Activated naive CD4-positive, alpha-beta T cell treated with anti-CD3 and anti-CD28 coated beads for 36 hours (primary cell): ENCODE measurements at regions not wholly inside any gene's neighbourhood (a gene's known extent, or its start where the extent isn't known, plus 50 kb on each side); places are given as distances from the start of the nearest gene placed in this dataset.

ENCODE experiments used
- CTCF ChIA-PET: fragments of 350-600 bp; sonication (Branson Sonifier 250); formaldehyde crosslinking; loops from one replicate; lab custom pipeline; 2021; ENCODE audit warnings: antibody characterized with exemption; lab: Charles Lee
- DNase-seq: peaks from one replicate; pipeline ENCODE4 v3.0.0-alpha.2; 2020
- H3K27ac Mint-ChIP-seq: one replicate; pipeline ENCODE4 v1.8.0; 2021; ENCODE audit warnings: mild to moderate bottlenecking, mixed read lengths
- H3K27me3 Mint-ChIP-seq: one replicate; pipeline ENCODE4 v1.8.0; 2021; ENCODE audit warnings: low read depth, mixed read lengths
- H3K36me3 Mint-ChIP-seq: one replicate; pipeline ENCODE4 v1.8.0; 2021; ENCODE audit warnings: low read depth, mixed read lengths
- H3K4me1 Mint-ChIP-seq: one replicate; pipeline ENCODE4 v1.8.0; 2021; ENCODE audit warnings: low read depth, mixed read lengths
- H3K4me3 Mint-ChIP-seq: one replicate; pipeline ENCODE4 v1.8.0; 2021; ENCODE audit warnings: mild to moderate bottlenecking, moderate library complexity, mixed read lengths
- H3K9me3 Mint-ChIP-seq: one replicate; pipeline ENCODE4 v1.8.0; 2021; ENCODE audit warnings: mixed read lengths
- intact Hi-C: fragments of 100-400 bp; cut with micrococcal nuclease; formaldehyde crosslinking; loops from one replicate; pipeline ENCODE4 v1.15.1; 2023

GRCh38 chr3:24663406-24663805 is 168.8 kb upstream of the THRB start:
- H3K9me3 Mint-ChIP-seq = no peaks in the 10 kb centered on the region
- CTCF ChIA-PET = interaction anchor here (0.6 kb wide), 1 partner anchor 65 kb away, joined by 4 read pairs; no protein-coding TSS in a partner anchor
- H3K4me3 Mint-ChIP-seq = no peak overlapping the region
- H3K4me1 Mint-ChIP-seq = no peaks in the 10 kb centered on the region
- H3K27me3 Mint-ChIP-seq = no peaks in the 10 kb centered on the region
- H3K27ac Mint-ChIP-seq = no peak overlapping the region
- DNase-seq = no peak
- intact Hi-C loops = no loop called here
- no peaks in the 10 kb centered on the region for H3K36me3 Mint-ChIP-seq

- DNase-seq = no peak
- intact Hi-C loops = no loop called here
- no peak overlapping the region for H3K27ac Mint-ChIP-seq
- H3K9me3 Mint-ChIP-seq = no peaks in the 10 kb centered on the region
- CTCF ChIA-PET = no interaction called here
- no peaks in the 10 kb centered on the region for H3K36me3 Mint-ChIP-seq
- no peak overlapping the region for H3K4me3 Mint-ChIP-seq
- H3K27me3 Mint-ChIP-seq = no peaks in the 10 kb centered on the region
- no peaks in the 10 kb centered on the region for H3K4me1 Mint-ChIP-seq
These were observed 173.4 kb upstream of the THRB start for GRCh38 chr3:24668039-24668438.

GRCh38 chr3:24670871-24671270 is 176.2 kb upstream of the THRB start:
- intact Hi-C loops = no loop called here

GRCh38 chr3:24673596-24673995 is 178.9 kb upstream of the THRB start:
- H3K4me3 Mint-ChIP-seq = no peak overlapping the region
- DNase-seq = no peak
- intact Hi-C loops = no loop called here
- CTCF ChIA-PET = interaction anchor here (1.3 kb wide), 1 partner anchor 10 kb away, joined by 5 read pairs; no protein-coding TSS in a partner anchor
- peaks cover 10% of the 10 kb centered on the region for H3K27me3 Mint-ChIP-seq
- H3K36me3 Mint-ChIP-seq = no peaks in the 10 kb centered on the region
- H3K4me1 Mint-ChIP-seq = peaks cover 5% of the 10 kb centered on the region
- no peaks in the 10 kb centered on the region for H3K9me3 Mint-ChIP-seq
- H3K27ac Mint-ChIP-seq = no peak overlapping the region

More at GRCh38 chr3:24670871-24671270, 176.2 kb upstream of the THRB start:
- no peaks in the 10 kb centered on the region for H3K9me3 Mint-ChIP-seq
- no peaks in the 10 kb centered on the region for H3K36me3 Mint-ChIP-seq
- no peak overlapping the region for H3K4me3 Mint-ChIP-seq
- peaks cover 2% of the 10 kb centered on the region for H3K27me3 Mint-ChIP-seq
- H3K4me1 Mint-ChIP-seq = no peaks in the 10 kb centered on the region
- CTCF ChIA-PET = interaction anchor here (1.0 kb wide), 1 partner anchor 10 kb away, joined by 4 read pairs; no protein-coding TSS in a partner anchor
- DNase-seq = no peak
- no peak overlapping the region for H3K27ac Mint-ChIP-seq

GRCh38 chr3:24674261-24674660 is 179.6 kb upstream of the THRB start:
- no peak for DNase-seq
- Mint-ChIP-seq H3K27ac (no peak overlapping the region), H3K4me1 (peaks cover 6% of the 10 kb centered on the region), H3K9me3 (no peaks in the 10 kb centered on the region), H3K36me3 (no peaks in the 10 kb centered on the region), H3K27me3 (peaks cover 13% of the 10 kb centered on the region), H3K4me3 (no peak overlapping the region)
- intact Hi-C loops = no loop called here
- CTCF ChIA-PET = interaction anchor here (1.3 kb wide), 1 partner anchor 9 kb away, joined by 5 read pairs; no protein-coding TSS in a partner anchor

GRCh38 chr3:24678021-24678420 is 183.4 kb upstream of the THRB start:
- intact Hi-C loops = no loop called here
- Mint-ChIP-seq H3K36me3 (no peaks in the 10 kb centered on the region), H3K9me3 (no peaks in the 10 kb centered on the region), H3K27me3 (peaks cover 30% of the 10 kb centered on the region), H3K4me1 (peaks cover 6% of the 10 kb centered on the region), H3K27ac (no peak overlapping the region), H3K4me3 (no peak overlapping the region)
- no peak for DNase-seq
- CTCF ChIA-PET = no interaction called here

GRCh38 chr3:24678421-24678865 is 183.8 kb upstream of the THRB start:
- no peaks in the 10 kb centered on the region for H3K36me3 Mint-ChIP-seq
- no peak overlapping the region for H3K27ac Mint-ChIP-seq
- CTCF ChIA-PET = no interaction called here
- peaks cover 32% of the 10 kb centered on the region for H3K27me3 Mint-ChIP-seq
- peak; percentile 28 for DNase-seq
- H3K4me3 Mint-ChIP-seq = no peak overlapping the region
- peaks cover 6% of the 10 kb centered on the region for H3K4me1 Mint-ChIP-seq
- no peaks in the 10 kb centered on the region for H3K9me3 Mint-ChIP-seq
- intact Hi-C loops = no loop called here

- intact Hi-C loops = no loop called here
- CTCF ChIA-PET = interaction anchor here (0.8 to 1.2 kb wide), 4 partner anchors 9 to 680 kb away, joined by 3 to 7 read pairs (median 3); no protein-coding TSS in a partner anchor
- no peaks in the 10 kb centered on the region for H3K9me3 Mint-ChIP-seq
- H3K4me3 Mint-ChIP-seq = no peak overlapping the region
- H3K27ac Mint-ChIP-seq = no peak overlapping the region
- no peak for DNase-seq
- peaks cover 35% of the 10 kb centered on the region for H3K27me3 Mint-ChIP-seq
- H3K36me3 Mint-ChIP-seq = no peaks in the 10 kb centered on the region
- peaks cover 6% of the 10 kb centered on the region for H3K4me1 Mint-ChIP-seq
These were observed 184.8 kb upstream of the THRB start for GRCh38 chr3:24679429-24679828.

- H3K9me3 Mint-ChIP-seq = no peaks in the 10 kb centered on the region
- peak; percentile 73 for DNase-seq
- H3K4me1 Mint-ChIP-seq = peaks cover 6% of the 10 kb centered on the region
- no peak overlapping the region for H3K27ac Mint-ChIP-seq
- H3K27me3 Mint-ChIP-seq = peaks cover 34% of the 10 kb centered on the region
- intact Hi-C loops = loop anchor here (1.0 to 10.0 kb wide), 4 partner anchors 353 to 914 kb away; partner anchors contain the start of gene UBE2E1
- H3K4me3 Mint-ChIP-seq = no peak overlapping the region
- CTCF ChIA-PET = interaction anchor here (0.5 to 1.2 kb wide), 12 partner anchors 8 to 915 kb away, joined by 3 to 7 read pairs (median 4); no protein-coding TSS in a partner anchor
- H3K36me3 Mint-ChIP-seq = no peaks in the 10 kb centered on the region
These were observed 185.7 kb upstream of the THRB start for GRCh38 chr3:24680214-24680967.

- H3K27me3 Mint-ChIP-seq = peaks cover 30% of the 10 kb centered on the region
- DNase-seq = no peak
- H3K4me1 Mint-ChIP-seq = peaks cover 8% of the 10 kb centered on the region
- H3K36me3 Mint-ChIP-seq = no peaks in the 10 kb centered on the region
- H3K4me3 Mint-ChIP-seq = no peak overlapping the region
- CTCF ChIA-PET = interaction anchor here (1.2 kb wide), 1 partner anchor 685 kb away, joined by 3 read pairs; no protein-coding TSS in a partner anchor
- no peak overlapping the region for H3K27ac Mint-ChIP-seq
- H3K9me3 Mint-ChIP-seq = no peaks in the 10 kb centered on the region
- intact Hi-C loops = loop anchor here (5.0 to 10.0 kb wide), 2 partner anchors 795 to 877 kb away; partner anchors contain the start of gene UBE2E1
These were observed 187.5 kb upstream of the THRB start for GRCh38 chr3:24682141-24682547.

- CTCF ChIA-PET = interaction anchor here (0.7 to 1.5 kb wide), 5 partner anchors 9 to 686 kb away, joined by 3 to 5 read pairs (median 3); no protein-coding TSS in a partner anchor
- Mint-ChIP-seq H3K36me3 (no peaks in the 10 kb centered on the region), H3K27ac (no peak overlapping the region), H3K4me1 (peaks cover 7% of the 10 kb centered on the region), H3K27me3 (peaks cover 30% of the 10 kb centered on the region), H3K4me3 (no peak overlapping the region), H3K9me3 (no peaks in the 10 kb centered on the region)
- no peak for DNase-seq
- intact Hi-C loops = loop anchor here (1.0 to 10.0 kb wide), 3 partner anchors 419 to 878 kb away; partner anchors contain the start of gene UBE2E1
These were observed 188.4 kb upstream of the THRB start for GRCh38 chr3:24683090-24683489.

- Mint-ChIP-seq H3K27me3 (peaks cover 28% of the 10 kb centered on the region), H3K9me3 (no peaks in the 10 kb centered on the region), H3K4me1 (peaks cover 1% of the 10 kb centered on the region), H3K36me3 (no peaks in the 10 kb centered on the region), H3K4me3 (no peak overlapping the region), H3K27ac (no peak overlapping the region)
- peak; percentile 5 for DNase-seq
- intact Hi-C loops = loop anchor here (1.0 to 10.0 kb wide), 5 partner anchors 420 to 879 kb away; partner anchors contain the start of gene UBE2E1
- CTCF ChIA-PET = interaction anchor here (1.1 to 1.5 kb wide), 2 partner anchors 9 to 12 kb away, joined by 3 to 5 read pairs; no protein-coding TSS in a partner anchor
These were observed 189.2 kb upstream of the THRB start for GRCh38 chr3:24683633-24684384.
